RCC 7860 (cell line): ENCODE measurements at regions not wholly inside any gene's neighbourhood (a gene's known extent, or its start where the extent isn't known, plus 50 kb on each side); places are given as distances from the start of the nearest gene placed in this dataset.

Source experiments
- DNase-seq: peaks from one replicate; pipeline ENCODE4 v3.0.0-alpha.2; 2015; ENCODE audit warnings: low spot score
- FAIRE-seq: peaks from 2 replicates; lab custom pipeline; 2012; peaks lifted over from hg19 to GRCh38; lab: Jason Lieb, UNC

GRCh38 chr5:12477554-12477953, 573.3 kb upstream of the CTNND2 start:
- no peak for DNase-seq
- FAIRE-seq: no peak

DNA sequence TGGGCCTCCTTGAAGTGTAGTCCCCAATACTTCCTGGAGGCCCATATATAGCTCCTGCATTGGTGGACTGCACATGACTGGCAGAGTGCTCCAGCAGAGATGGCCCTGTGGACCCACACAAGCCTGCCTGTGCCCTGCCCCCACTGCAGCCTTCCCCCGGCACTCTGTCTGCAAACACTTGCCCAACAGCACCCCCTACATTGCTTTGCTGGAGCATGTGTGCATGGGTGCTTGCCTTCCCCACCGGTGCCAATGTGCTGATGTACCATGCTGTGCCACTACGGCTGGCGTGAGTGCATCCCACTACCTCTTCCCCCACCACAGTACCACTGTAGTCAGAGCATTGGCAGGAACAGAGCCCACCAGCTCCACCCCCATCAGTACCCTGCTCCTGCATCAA, 563.6 kb upstream of the CTNND2 start:
- DNase-seq (no peak), FAIRE-seq (no peak)

- FAIRE-seq (no peak), DNase-seq (no peak)
Measured at GRCh38 chr5:12460493-12461261, 556.4 kb upstream of the CTNND2 start.

DNA sequence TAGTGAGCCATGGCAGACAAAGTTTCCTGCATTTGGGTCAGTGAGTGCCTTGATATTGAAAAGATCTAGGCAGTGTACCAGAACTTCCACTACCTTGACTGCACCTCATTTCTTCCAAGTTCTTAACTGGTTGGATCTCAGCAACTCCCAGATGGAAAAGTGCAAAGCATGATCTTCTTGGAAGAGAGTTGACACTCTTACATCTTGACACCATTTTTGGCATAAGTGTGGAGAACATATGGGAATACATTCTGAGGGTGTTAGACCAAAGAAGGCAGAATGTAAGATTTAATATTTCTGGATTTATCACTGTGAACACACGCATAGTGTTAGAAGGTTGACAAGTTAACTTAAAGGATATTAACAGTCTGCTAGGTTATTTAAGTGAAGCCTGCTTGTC, 555.1 kb upstream of the CTNND2 start:
- no peak for FAIRE-seq
- DNase-seq: no peak

DNA sequence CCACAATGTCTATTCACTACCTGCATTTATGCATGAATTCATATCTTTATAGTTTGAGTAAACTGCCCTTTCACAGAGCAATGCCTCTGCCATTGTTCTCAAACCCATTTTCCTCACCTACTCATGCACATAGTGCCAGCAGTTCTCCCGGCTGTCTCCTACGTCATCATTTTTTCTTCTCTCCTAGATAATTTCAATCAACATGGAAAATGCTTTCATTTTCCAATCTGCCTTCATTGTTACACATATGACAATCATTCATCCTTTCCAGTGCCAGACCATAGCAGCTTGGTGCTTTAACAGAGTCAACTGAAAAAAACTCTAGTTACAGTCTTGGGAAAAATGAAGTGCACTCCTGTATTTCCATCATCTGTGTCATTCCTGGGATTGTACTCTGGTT, 514.8 kb upstream of the CTNND2 start:
- no peak for DNase-seq
- FAIRE-seq: no peak

GRCh38 chr5:12413585-12413984, 509.3 kb upstream of the CTNND2 start:
- FAIRE-seq (no peak), DNase-seq (no peak)

- FAIRE-seq: no peak
Measured at GRCh38 chr5:12413075-12413474, 508.8 kb upstream of the CTNND2 start.

DNA sequence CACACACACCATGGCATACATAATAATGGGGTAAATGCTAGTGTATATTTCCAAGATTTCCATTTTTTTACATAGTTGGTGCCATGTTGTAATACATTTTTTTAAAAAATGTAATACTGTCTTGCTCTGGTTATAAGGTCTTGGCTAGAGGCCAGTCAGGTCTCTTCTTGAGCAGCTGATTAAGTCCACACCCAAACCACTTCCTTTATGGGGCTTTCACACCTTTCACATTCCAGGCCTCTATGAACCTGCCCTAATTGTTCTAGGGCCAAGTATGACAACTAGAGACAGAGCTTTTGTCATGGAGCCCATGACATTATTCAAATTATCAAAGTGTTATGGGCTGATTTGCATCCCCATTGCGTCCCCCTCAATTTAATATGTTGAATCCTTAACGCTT, 495.6 kb upstream of the CTNND2 start:
- no peak for FAIRE-seq
- DNase-seq: no peak

More at GRCh38 chr5:12413075-12413474, 508.8 kb upstream of the CTNND2 start:
- DNase-seq: no peak

DNA sequence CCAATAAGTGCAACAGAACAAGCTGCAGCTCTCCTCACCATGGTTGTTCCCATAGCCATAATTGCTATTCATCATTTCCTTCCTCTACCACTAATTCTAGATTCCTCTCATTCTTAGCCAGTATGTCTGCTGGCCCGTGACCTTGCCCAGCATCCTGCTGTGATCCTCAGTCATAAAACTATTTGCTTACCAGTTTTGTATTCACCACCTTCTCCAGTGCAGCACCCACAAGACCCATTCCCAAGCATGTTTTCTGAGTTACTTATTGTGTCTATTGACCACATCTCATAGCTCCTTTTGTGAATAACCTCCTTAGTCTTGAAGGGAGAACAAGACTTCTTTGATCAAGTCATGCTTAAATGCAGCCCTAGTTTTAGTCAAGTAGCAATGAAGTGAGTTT, 488.0 kb upstream of the CTNND2 start:
- FAIRE-seq (no peak), DNase-seq (peak; percentile 30)

GRCh38 chr5:12385095-12385494, 480.8 kb upstream of the CTNND2 start:
- no peak for DNase-seq
- no peak for FAIRE-seq

- no peak for FAIRE-seq
Measured at GRCh38 chr5:12384005-12384404, 479.8 kb upstream of the CTNND2 start.

DNA sequence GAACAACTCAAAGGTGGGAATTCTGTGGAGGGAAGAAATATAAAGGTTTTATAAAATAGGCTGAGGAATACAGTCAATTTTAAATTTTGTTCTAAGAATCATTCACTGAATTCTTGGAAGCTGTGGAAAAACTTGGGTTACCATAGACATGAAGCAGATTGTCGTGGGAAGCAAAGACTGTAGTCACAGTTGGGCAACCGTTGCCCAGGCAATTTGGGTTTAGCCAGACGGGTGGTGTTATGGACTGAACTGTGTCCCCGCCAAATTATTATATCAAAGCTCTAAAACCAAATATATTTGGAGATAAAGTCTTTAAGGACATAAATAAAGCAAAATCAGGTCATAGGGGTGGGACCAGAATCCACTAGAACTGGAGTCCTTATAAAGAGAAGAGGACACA, 463.7 kb upstream of the CTNND2 start:
- DNase-seq: no peak
- FAIRE-seq: no peak

More at GRCh38 chr5:12384005-12384404, 479.8 kb upstream of the CTNND2 start:
- no peak for DNase-seq

GRCh38 chr5:12360218-12360617, 456.0 kb upstream of the CTNND2 start:
- no peak for FAIRE-seq
- no peak for DNase-seq

GRCh38 chr5:12358371-12359090, 454.3 kb upstream of the CTNND2 start:
- DNase-seq: no peak

DNA sequence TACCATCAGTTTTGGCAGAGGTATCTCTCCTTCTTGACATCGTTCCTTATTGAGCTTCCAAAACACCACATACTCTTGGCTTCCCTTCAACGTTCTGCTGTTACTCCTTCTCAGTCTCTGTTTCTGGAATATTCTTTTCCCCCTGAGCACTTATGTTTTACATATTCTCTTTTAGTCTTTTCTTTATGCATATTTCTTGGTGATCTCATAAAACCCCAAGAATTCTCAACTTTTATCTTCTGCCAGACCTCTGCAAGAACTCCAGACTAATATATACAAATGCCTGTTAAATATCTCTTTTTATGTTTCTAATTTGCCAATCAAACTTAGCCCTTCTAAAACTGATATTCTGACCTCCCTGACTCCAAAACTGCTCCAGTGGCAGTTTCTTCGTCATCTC, 453.4 kb upstream of the CTNND2 start:
- FAIRE-seq: no peak
- no peak for DNase-seq

More at GRCh38 chr5:12358371-12359090, 454.3 kb upstream of the CTNND2 start:
- no peak for FAIRE-seq

GRCh38 chr5:12354686-12355085, 450.4 kb upstream of the CTNND2 start:
- DNase-seq (no peak), FAIRE-seq (no peak)

DNA sequence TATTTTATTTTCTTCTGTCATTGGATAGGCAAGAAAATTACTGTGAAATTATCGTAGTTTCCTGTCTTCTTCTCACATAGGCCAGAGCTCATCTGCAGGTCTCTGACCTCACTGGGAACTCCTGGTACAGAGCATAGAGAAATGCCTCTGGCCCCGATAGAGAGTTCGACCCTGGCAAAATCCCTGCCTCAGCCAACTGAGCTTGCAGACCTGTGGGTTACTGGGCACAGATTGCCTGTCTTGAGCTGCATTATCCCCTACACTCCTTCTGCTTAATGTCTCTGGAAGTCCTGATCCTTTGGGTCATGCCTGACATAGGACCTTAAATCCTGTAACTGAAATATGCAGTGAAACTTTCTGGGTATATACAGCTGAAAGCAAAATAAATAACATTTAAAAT, 439.3 kb upstream of the CTNND2 start:
- FAIRE-seq (no peak), DNase-seq (no peak)

- FAIRE-seq: no peak
- DNase-seq: no peak
Measured at GRCh38 chr5:12335938-12336337, 431.7 kb upstream of the CTNND2 start.

- DNase-seq: no peak
- FAIRE-seq: no peak
Measured at GRCh38 chr5:12332480-12332879, 428.2 kb upstream of the CTNND2 start.

DNA sequence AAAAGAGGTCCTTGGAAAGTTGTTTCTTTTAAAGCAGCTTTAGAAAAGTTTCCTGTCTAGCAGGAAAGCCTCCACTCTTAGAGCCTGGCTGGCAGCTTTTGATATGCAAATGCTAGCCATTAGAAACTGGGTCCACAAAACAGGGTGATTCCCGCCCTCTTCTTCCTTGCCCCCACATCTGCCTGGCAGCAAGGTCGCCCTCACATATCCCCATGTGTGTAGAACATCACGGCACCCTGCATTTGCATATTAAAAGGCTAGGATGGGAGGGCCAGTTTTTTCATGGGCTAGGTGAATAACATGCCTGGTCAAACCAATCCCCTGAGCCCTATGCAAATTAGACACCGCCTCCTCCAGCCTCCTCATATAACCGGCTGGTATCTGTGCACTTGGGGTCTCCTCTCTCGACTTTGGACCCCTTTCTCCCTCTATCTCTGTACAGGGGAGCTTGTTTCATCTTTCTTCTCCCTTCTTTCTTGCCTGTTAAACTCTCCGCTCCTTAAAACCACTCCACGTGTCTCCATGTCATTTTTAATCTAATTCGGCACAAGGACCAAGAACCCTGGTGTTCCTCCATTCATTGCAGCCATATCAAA, 426.8 kb upstream of the CTNND2 start:
- FAIRE-seq (no peak), DNase-seq (no peak)

- FAIRE-seq: no peak
- no peak for DNase-seq
Measured at GRCh38 chr5:12330381-12330780, 426.1 kb upstream of the CTNND2 start.

DNA sequence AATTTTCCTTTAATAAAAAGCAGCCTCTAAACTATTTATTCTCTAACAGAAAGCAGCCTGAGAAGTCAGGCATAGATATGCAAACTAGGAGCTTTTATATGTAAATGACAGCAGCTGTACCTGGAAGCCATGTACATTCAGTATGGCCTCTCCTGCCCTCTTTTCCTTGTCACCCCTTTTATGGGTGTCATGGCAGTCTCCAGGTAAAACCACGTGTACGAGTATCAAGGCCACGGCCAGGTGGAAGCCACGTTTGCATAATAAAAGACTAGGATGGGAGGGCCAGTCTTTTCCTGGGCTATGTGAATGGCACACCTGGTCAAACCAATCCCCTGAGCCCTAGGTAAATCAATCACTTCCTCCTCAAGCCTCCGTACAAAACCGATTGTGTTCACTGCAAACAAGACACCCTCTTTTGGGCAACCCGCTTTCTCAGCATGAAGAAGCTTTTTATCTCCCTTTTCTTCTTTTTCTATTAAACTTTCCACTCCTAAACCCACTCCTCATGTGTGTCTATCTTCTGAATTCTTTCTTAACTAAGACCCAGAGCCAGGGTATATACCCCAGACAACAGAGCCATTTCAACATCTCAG, 419.5 kb upstream of the CTNND2 start:
- FAIRE-seq: no peak
- DNase-seq: no peak
